GM19324 (cell line): ENCODE measurements at regions not wholly inside any gene's neighbourhood (a gene's known extent, or its start where the extent isn't known, plus 50 kb on each side); places are given as distances from the start of the nearest gene placed in this dataset.
"Not testable (repeated sequence)": the region's sequence is repeated elsewhere in the genome, so short reads cannot be mapped to it uniquely, and the experiment has no call there.

ENCODE experiments used
- ATAC-seq: cut with Tn5 transposase; IDR thresholded peaks from one replicate; pipeline ENCODE4 v1.9.1; 2021; ENCODE audit warnings: mild to moderate bottlenecking, moderate library complexity; ENCODE audit not compliant: unreplicated experiment, low FRiP score

- not testable (repeated sequence) for ATAC-seq
Observed at GRCh38 chr14:106192701-106193100, 666.3 kb downstream of the TMEM121 start.

GRCh38 chr14:106196459-106196858 lies 670.1 kb downstream of the TMEM121 start:
- not testable (repeated sequence) for ATAC-seq

GRCh38 chr14:106197264-106197663 lies 670.9 kb downstream of the TMEM121 start:
- ATAC-seq: not testable (repeated sequence)

DNA sequence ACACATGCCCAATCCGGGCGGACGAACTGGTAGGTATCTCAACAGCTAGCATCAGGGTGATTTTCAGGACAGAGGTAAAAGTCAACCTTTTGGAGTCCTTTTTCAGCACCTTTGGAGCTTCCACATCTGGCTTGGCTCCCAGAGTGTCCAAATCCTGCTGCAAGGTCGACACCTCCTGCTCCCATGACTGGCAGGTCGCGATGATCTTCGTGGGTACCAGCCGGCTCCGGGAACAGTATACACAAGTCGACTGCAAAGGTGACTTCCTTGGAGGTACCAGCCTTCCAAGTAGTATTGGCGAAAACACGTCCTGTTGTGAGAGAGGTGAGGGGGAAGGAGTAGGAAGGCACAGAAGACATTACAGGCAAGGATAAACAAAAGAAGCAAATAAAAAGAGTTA lies 672.7 kb downstream of the TMEM121 start:
- no peak for ATAC-seq

- ATAC-seq: no peak
Observed at GRCh38 chr14:106200541-106201315, 674.3 kb downstream of the TMEM121 start.

DNA sequence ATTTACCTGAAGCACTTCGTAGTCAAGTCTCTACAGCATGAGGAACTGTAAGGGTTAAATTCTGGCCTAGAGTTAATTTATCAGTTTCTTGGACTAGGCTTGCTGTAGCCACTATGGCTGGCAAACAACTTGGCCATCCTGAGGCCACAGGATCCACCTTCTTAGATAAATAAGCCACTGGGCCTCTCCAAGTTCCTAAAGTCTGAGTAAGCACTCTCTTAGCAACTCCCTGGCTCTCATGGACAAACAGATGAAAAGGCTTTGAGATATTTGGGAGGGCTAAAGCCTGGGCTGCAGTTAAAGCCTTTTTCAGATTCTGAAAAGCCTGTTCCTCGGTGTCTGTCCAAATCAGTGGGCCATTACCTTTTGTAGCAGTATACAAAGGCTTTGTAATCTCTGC lies 675.0 kb downstream of the TMEM121 start:
- no peak for ATAC-seq

DNA sequence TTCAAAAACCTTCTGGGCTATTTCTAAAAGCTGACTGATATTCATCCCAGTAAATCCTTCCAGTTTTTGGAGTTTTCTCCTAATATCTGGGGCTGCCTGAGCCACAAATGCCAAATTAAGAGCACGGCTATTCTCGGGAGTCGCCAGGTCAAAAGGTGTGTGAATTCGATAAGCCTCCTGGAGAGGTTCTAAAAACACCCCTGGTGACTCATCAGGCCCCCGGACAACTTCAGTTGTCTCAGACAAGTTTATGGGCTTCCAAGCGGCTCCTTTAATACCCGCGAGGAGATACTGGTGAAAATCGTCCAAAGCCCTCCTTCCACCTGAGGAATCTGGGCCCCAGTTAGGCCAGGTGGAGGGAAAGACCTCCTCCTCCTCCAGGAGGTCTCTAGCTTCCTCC lies 677.1 kb downstream of the TMEM121 start:
- no peak for ATAC-seq

DNA sequence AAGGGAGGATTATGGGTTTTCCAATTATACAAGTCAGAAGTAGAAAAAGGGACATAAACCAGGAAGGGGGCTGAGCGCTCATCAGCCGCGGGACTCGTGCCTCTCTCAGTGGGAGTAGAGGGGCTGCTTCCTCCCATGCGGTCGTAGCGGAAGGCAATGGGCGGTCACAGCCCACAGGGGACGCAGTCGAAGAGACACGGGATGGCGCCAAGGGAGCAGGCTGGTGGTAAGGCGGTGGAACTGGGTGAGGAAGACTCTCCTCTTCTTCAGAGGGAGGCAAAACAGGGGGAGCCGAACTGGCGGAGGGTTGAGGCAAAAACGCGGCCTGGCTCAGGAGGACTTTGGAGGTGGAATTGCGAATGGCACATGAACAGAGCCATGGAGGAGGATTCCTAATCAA lies 677.7 kb downstream of the TMEM121 start:
- ATAC-seq: no peak

DNA sequence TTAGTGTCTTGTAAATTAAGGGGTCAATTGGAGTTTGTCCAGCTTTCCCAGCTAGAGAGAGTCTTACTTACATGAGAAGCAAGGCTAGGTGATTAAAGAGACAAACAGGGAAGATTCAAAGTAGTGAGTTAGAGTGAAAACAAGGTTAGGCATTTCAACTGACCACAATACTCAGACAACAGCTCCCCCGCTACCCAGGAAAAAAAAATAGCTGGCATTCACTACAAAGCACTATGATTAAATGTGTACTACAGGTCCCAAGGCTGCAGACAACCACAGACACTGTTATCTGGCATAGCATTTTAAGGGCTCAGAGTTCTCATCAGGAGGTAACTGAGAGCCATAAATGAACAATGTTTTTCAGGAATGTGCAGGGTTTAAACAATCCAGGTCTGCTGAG lies 680.9 kb downstream of the TMEM121 start:
- no peak for ATAC-seq

DNA sequence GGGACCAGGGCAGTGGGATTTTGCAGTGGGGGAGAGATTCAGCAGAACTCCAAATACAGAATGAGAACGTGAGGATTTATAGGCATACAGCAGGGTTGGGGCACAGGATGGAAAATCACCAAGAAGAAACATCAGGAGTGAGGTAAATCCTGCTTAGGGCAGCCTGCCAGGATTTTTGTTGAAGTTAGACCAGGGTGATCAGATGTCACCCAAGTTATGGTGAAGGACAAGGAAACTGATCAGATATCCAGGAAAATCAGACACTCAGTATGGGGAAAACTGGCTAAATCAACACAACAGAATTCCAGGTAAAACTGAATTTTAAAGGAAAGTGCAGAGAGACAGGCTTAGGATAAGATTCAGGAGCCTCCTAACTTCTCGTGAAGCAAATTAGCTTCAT lies 682.4 kb downstream of the TMEM121 start:
- no peak for ATAC-seq

DNA sequence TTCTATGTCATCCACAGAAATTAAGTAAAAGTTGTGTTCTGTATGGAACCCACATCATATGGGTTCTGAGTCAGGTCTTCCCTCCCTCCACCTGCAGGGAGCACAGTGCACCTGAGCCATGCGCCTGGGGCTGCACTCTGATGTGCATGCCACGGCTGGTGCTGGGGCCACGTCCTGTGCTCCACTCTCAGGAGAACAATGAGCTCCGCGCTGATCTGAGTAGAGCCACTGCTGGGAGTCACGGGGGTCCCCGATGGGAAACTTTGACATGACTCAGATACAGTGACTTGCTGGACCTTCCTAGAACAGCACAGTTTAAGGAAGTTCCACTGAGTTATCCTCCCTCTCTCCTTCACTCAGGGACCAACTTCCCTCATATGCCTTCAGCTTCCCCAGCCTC lies 683.4 kb downstream of the TMEM121 start:
- ATAC-seq: no peak

DNA sequence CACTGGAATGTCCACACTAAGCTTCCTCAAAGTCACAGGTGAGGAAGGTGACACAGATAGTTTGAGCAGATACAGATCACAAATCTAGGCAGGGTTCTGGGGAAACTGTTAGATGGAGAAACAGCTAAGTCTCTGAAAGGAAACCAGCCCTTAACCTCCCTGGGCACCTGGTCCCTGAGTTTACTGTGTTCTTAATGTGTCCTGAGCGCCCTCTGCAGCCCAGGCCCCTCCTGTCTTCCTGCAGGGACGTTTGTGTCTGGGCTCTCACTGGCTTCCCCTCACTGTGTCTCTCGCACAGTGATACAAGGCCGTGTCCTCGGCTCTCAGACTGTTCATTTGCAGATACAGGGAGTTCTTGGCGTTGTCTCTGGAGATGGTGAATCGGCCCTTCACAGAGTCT lies 684.3 kb downstream of the TMEM121 start:
- no peak for ATAC-seq

DNA sequence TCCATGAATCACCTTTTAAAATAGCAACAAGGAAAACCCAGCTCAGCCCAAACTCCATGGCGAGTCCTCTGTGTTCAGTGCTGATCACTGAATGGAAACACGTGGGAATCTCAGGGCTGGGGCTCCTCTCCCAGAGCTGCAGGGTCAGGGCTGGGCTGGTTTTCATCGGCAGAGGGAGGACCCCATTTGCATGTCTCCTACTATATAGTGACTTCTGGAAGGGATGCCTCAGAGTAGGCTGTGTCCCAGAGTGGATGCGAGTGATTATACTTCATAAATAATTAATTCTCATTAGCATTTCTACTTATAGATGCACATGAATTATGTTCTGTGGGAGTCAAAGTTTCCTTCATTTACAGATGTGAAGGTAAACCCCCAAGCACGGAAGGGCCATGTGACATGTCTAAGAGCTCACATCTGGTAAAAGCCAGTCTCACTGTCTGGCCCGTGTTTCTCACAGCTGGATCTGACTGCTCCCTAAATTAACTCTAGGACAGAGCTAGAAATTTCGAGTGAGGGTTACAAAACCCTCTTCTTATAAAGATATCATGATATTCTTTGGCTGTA lies 685.0 kb downstream of the TMEM121 start:
- no peak for ATAC-seq

- ATAC-seq: no peak
Observed at GRCh38 chr14:106215229-106215628, 688.8 kb downstream of the TMEM121 start.

- ATAC-seq: no peak
Observed at GRCh38 chr14:106216679-106217078, 690.3 kb downstream of the TMEM121 start.

- ATAC-seq: no peak
Observed at GRCh38 chr14:106218174-106218573, 691.8 kb downstream of the TMEM121 start.

GRCh38 chr14:106222311-106222710 lies 695.9 kb downstream of the TMEM121 start:
- ATAC-seq: no peak

DNA sequence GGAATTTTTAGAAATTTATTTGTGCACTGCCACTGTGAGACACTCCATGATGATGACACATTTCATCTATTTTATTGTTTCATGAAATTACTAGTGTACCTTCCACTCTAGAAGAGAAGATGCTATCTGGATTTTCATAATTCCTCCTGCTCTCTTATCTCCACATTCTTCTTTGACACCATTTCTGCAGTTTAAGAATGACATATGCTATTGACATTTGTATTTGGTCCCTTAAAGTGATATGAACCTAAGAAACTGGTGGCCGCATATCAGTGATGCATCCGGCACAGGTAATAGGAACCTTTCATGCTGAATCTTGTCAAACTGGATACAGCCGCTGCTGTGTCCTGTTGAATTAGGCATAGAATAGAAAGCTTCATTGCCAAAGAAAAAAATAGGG lies 696.3 kb downstream of the TMEM121 start:
- no peak for ATAC-seq

DNA sequence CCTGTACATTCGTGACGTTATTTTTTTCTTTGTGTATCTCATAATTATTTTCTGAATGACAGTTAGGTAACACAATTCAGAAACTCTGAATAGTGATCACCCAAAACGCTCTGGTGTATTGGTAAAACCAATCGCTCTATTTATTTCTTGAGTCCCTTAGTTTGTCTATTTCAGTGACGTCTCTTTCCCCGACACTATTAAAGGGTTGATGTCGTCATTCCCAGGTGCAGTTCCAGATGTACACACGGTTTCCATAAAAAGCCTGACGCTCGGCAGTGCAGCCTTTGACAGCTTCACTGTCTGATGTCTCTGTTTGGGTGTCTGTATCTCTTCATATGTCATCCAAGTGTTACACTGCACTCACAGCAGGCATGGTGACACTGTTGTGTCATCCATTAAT lies 701.4 kb downstream of the TMEM121 start:
- ATAC-seq: no peak

GRCh38 chr14:106228541-106229158 lies 702.3 kb downstream of the TMEM121 start:
- no peak for ATAC-seq

GRCh38 chr14:106230071-106230470 lies 703.7 kb downstream of the TMEM121 start:
- no peak for ATAC-seq

- not testable (repeated sequence) for ATAC-seq
Observed at GRCh38 chr14:106233191-106233590, 706.8 kb downstream of the TMEM121 start.
